HG02970 (cell line): ENCODE measurements at regions not wholly inside any gene's neighbourhood (a gene's known extent, or its start where the extent isn't known, plus 50 kb on each side); places are given as distances from the start of the nearest gene placed in this dataset.
"Not testable (repeated sequence)": the region's sequence is repeated elsewhere in the genome, so short reads cannot be mapped to it uniquely, and the experiment has no call there.

Source experiments
- ATAC-seq: cut with Tn5 transposase; IDR thresholded peaks from one replicate; pipeline ENCODE4 v1.9.1; 2021; ENCODE audit warnings: mild to moderate bottlenecking, moderate library complexity, moderate number of reproducible peaks; ENCODE audit not compliant: unreplicated experiment, low FRiP score

GRCh38 chr1:73327180-73327793 is 870.7 kb downstream of the LRRIQ3 start:
- no peak for ATAC-seq

- ATAC-seq, result no peak
Measured at GRCh38 chr1:73326663-73327062, 871.3 kb downstream of the LRRIQ3 start.

GRCh38 chr1:73310797-73311381 is 887.1 kb downstream of the LRRIQ3 start:
- ATAC-seq, result no peak

GRCh38 chr1:73306899-73307555 is 890.9 kb downstream of the LRRIQ3 start:
- ATAC-seq, result no peak

GRCh38 chr1:73273886-73274285 is 924.1 kb downstream of the LRRIQ3 start:
- ATAC-seq, result no peak

GRCh38 chr1:73245196-73245595 is 952.8 kb downstream of the LRRIQ3 start:
- ATAC-seq, result not testable (repeated sequence)

- no peak for ATAC-seq
Measured at GRCh38 chr1:73218995-73219546, 936.7 kb upstream of the NEGR1 start.

GRCh38 chr1:73205294-73205973 is 923.1 kb upstream of the NEGR1 start:
- no peak for ATAC-seq

- no peak for ATAC-seq
Measured at GRCh38 chr1:73197972-73198371, 915.6 kb upstream of the NEGR1 start.

GRCh38 chr1:73194965-73195364 is 912.6 kb upstream of the NEGR1 start:
- no peak for ATAC-seq

GRCh38 chr1:73183581-73183980 is 901.2 kb upstream of the NEGR1 start:
- ATAC-seq, result not testable (repeated sequence)

- no peak for ATAC-seq
Measured at GRCh38 chr1:73181190-73181540, 898.8 kb upstream of the NEGR1 start.

- ATAC-seq, result no peak
Measured at GRCh38 chr1:73180397-73181189, 898.3 kb upstream of the NEGR1 start.

- ATAC-seq, result no peak
Measured at GRCh38 chr1:73176902-73177301, 894.6 kb upstream of the NEGR1 start.

- ATAC-seq, result no peak
Measured at GRCh38 chr1:73167009-73167657, 884.8 kb upstream of the NEGR1 start.

GRCh38 chr1:73162564-73162963 is 880.2 kb upstream of the NEGR1 start:
- no peak for ATAC-seq

- no peak for ATAC-seq
Measured at GRCh38 chr1:73161418-73161817, 879.1 kb upstream of the NEGR1 start.

- ATAC-seq, result no peak
Measured at GRCh38 chr1:73160759-73161158, 878.4 kb upstream of the NEGR1 start.

- ATAC-seq, result no peak
Measured at GRCh38 chr1:73144311-73144710, 862.0 kb upstream of the NEGR1 start.

- no peak for ATAC-seq
Measured at GRCh38 chr1:73136975-73137374, 854.6 kb upstream of the NEGR1 start.
